Spinal cord (tissue), 9 donors: ENCODE measurements at regions not wholly inside any gene's neighbourhood (a gene's known extent, or its start where the extent isn't known, plus 50 kb on each side); places are given as distances from the start of the nearest gene placed in this dataset.

Experiments
- DNase-seq, 6 donors: peaks; one replicate each; pipeline versions ENCODE4 v3.0.0 to v3.0.0-alpha.2; 2013 to 2015; ENCODE audit warnings: low spot score in 6 of 6, low read depth in 4 of 6
- H3K27ac ChIP-seq: one replicate; pipeline ENCODE4 v1.5.1; 2013; ENCODE audit warnings: low read depth, low read length, control low read depth
- H3K27me3 ChIP-seq: one replicate; pipeline ENCODE4 v1.6.1; 2013; ENCODE audit warnings: low read length; ENCODE audit not compliant: control insufficient read depth, insufficient read depth
- H3K36me3 ChIP-seq: one replicate; pipeline ENCODE4 v1.6.1; 2013; ENCODE audit warnings: low read length; ENCODE audit not compliant: control insufficient read depth, insufficient read depth
- H3K4me1 ChIP-seq: one replicate; pipeline ENCODE4 v1.6.1; 2013; ENCODE audit warnings: low read length; ENCODE audit not compliant: control insufficient read depth, insufficient read depth
- H3K4me3 ChIP-seq: one replicate; pipeline ENCODE4 v1.5.1; 2013; ENCODE audit warnings: low read depth, low read length, control low read depth
- H3K9me3 ChIP-seq: one replicate; pipeline ENCODE4 v1.6.1; 2013; ENCODE audit warnings: low read length; ENCODE audit not compliant: control insufficient read depth, insufficient read depth
- WGBS: methylation state at CpG from one replicate; pipeline ENCODE4 v1.1.5; 2013; ENCODE audit warnings: missing lambda C conversion rate; ENCODE audit not compliant: insufficient coverage; 5-methylcytosine and 5-hydroxymethylcytosine counted together
- donor health status: healthy.

DNA sequence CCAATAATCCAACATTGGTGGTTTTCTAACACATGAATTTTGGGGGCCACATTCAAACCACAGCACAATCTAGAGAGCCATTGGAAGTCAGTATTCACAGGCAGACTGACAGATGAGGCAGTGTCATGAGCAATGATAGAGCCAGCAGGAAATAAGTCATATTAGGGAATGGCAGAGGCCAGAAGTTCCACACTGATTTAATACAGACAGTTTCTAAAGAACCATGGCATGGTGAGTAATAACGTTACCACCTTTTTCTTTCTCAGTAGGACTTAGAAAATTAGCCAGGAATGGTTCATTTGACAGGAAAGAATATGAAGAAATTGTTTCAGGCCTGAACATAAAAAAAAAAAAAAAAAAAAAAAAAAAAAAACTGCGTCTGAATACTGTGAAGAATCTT, 210.3 kb downstream of the GPAM start:
- Histone ChIP-seq H3K36me3 (no peaks in the 10 kb centered on the region), H3K4me3 (no peak overlapping the region), H3K4me1 (no peaks in the 10 kb centered on the region), H3K27me3 (no peaks in the 10 kb centered on the region), H3K9me3 (no peaks in the 10 kb centered on the region), H3K27ac (no peak overlapping the region)
- no CpG with 5 or more reads among the region's 2 CpGs for WGBS
- no peak for DNase-seq

DNA sequence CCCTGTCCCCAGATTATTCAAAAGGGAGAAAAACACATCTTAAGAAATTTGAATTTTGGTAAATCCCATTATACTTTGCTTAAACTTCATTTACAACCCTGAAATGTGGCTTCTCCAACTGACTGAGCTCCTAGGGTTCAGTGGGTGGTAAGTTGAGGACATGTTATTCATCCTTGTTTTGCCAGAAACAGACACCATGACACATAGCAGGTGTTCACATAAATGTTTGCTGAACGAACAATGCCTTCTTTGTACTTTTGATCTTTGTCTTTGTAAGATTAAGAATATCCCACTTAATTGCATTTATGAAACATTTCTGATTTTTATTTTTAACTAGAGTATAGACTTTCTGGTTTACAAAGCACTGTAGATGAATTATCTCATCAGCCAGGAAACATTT, 209.7 kb downstream of the GPAM start:
- Histone ChIP-seq H3K27me3 (no peaks in the 10 kb centered on the region), H3K9me3 (no peaks in the 10 kb centered on the region), H3K27ac (no peak overlapping the region), H3K4me1 (no peaks in the 10 kb centered on the region), H3K4me3 (no peak overlapping the region), H3K36me3 (no peaks in the 10 kb centered on the region)
- WGBS = no CpG with 5 or more reads among the region's 1 CpG
- no peak for DNase-seq

GRCh38 chr10:111974325-111974724, 209.2 kb downstream of the GPAM start:
- Histone ChIP-seq H3K27ac (no peak overlapping the region), H3K36me3 (no peaks in the 10 kb centered on the region), H3K4me1 (no peaks in the 10 kb centered on the region), H3K27me3 (no peaks in the 10 kb centered on the region), H3K9me3 (no peaks in the 10 kb centered on the region), H3K4me3 (no peak overlapping the region)
- WGBS = 88% methylated on average over 4 of the region's 4 CpGs
- no peak for DNase-seq

- Histone ChIP-seq H3K4me3 (no peak overlapping the region), H3K36me3 (no peaks in the 10 kb centered on the region), H3K27me3 (no peaks in the 10 kb centered on the region), H3K4me1 (no peaks in the 10 kb centered on the region), H3K9me3 (no peaks in the 10 kb centered on the region), H3K27ac (no peak overlapping the region)
- no peak for DNase-seq
- WGBS = 88% methylated on average over 1 of the region's 2 CpGs
These were observed 207.0 kb downstream of the GPAM start for GRCh38 chr10:111976557-111976956.

DNA sequence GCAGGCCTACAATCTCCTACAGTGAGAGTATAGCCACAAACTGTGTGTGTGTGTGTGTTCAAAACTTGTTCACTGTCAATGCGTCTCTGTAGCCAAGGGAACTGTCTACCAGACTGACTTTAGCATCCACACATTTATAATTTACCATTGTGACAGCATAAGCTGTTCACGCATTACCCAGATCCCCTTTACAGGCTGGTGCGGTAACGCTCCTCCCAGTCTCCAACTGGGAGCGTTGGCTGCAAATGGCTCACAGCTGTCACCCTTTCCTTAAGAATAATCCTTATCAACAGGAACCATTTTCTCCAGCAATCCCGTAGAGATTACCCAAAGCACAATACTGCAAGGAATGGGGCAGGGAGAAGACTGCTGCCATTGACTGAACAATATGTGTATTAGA, 199.5 kb downstream of the GPAM start:
- DNase-seq = peak in 2 of 6 donors; percentile 16 to 70
- Histone ChIP-seq H3K9me3 (no peaks in the 10 kb centered on the region), H3K27ac (no peak overlapping the region), H3K27me3 (no peaks in the 10 kb centered on the region), H3K36me3 (no peaks in the 10 kb centered on the region), H3K4me1 (no peaks in the 10 kb centered on the region), H3K4me3 (no peak overlapping the region)
- WGBS = 82% methylated on average over 6 of the region's 6 CpGs

DNA sequence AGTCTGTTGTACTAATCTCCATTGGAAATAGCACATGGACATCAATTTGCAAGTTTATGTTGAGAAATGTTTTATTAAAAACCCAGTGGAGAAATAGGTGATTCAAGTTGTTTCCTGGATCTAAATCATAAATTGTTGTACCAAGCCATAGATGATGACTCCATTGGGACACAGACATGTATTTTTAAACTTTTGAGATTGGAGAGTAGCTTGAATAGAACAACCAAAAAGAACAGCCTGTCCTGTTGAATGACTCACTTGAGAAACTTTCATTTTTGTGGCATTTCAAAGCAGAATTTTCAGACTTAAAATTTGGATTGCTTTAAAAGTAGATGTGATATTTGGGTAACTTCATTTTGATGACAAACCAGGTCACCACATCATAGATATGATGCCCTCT, 197.5 kb downstream of the GPAM start:
- Histone ChIP-seq H3K27ac (no peak overlapping the region), H3K27me3 (no peaks in the 10 kb centered on the region), H3K9me3 (no peaks in the 10 kb centered on the region), H3K36me3 (no peaks in the 10 kb centered on the region), H3K4me3 (no peak overlapping the region), H3K4me1 (peaks cover 5% of the 10 kb centered on the region)
- no peak for DNase-seq

- H3K36me3 ChIP-seq = no peaks in the 10 kb centered on the region
- WGBS = 92% methylated on average over 8 of the region's 14 CpGs
- H3K27ac ChIP-seq = no peak overlapping the region
- H3K9me3 ChIP-seq = no peaks in the 10 kb centered on the region
- H3K4me3 ChIP-seq = no peak overlapping the region
- no peaks in the 10 kb centered on the region for H3K27me3 ChIP-seq
- H3K4me1 ChIP-seq = peaks cover 5% of the 10 kb centered on the region
- peak in 1 of 6 donors; percentile 6 for DNase-seq
These were observed 194.9 kb downstream of the GPAM start for GRCh38 chr10:111988646-111989045.

GRCh38 chr10:111989136-111989911, 194.2 kb downstream of the GPAM start:
- H3K27me3 ChIP-seq = no peaks in the 10 kb centered on the region
- DNase-seq = peak in 2 of 6 donors; percentile 48 to 81
- no peaks in the 10 kb centered on the region for H3K9me3 ChIP-seq
- no peak overlapping the region for H3K27ac ChIP-seq
- peaks cover 5% of the 10 kb centered on the region for H3K4me1 ChIP-seq
- H3K36me3 ChIP-seq = no peaks in the 10 kb centered on the region
- no peak overlapping the region for H3K4me3 ChIP-seq
- WGBS = 47% methylated on average over 19 of the region's 21 CpGs

DNA sequence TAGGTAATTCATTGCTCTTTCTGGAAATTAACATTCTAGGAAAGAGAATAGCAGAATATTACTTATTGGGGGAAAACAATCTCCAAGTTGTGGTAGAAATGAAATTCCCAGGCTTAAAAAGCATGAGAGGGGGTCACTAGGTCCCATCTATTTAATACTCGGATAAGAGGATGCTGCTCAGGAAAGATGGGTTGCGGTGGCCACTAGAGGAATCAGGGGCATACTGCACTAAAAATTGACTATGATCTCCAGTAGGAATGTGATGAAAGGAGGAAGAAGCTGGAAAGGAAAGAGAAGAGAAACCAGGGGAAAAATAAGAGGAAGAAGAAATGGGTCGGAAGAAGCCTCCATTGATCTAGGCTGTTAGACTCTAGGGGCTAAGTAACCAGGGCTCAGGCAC, 192.8 kb downstream of the GPAM start:
- Histone ChIP-seq H3K4me1 (peaks cover 5% of the 10 kb centered on the region), H3K4me3 (no peak overlapping the region), H3K27me3 (no peaks in the 10 kb centered on the region), H3K9me3 (no peaks in the 10 kb centered on the region), H3K27ac (no peak overlapping the region), H3K36me3 (no peaks in the 10 kb centered on the region)
- 67% methylated on average over 2 of the region's 3 CpGs for WGBS
- peak in 2 of 6 donors; percentile 33 to 75 for DNase-seq

DNA sequence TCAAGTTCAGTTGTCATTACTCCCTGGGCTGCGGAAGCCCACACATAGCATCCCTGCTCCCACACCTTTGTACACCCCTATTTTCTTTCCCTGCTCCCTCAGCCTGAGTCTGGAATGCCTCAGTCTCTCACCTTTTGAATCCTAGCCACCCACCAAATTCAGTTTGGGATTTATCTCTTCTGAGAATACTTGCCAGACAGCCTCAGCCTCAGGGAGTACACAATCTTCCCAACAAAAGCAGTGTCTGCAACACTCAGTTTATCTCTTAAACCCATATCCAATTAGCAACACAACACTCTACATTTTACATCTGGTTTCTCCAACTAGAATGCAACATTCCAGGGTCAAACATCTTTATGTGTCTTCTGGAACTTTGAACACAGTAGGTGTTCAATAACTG, 190.2 kb downstream of the GPAM start:
- H3K36me3 ChIP-seq = no peaks in the 10 kb centered on the region
- H3K27me3 ChIP-seq = no peaks in the 10 kb centered on the region
- H3K27ac ChIP-seq = no peak overlapping the region
- H3K9me3 ChIP-seq = no peaks in the 10 kb centered on the region
- H3K4me3 ChIP-seq = no peak overlapping the region
- 94% methylated on average over 1 of the region's 1 CpG for WGBS
- DNase-seq = no peak
- H3K4me1 ChIP-seq = peaks cover 5% of the 10 kb centered on the region
